Body of pancreas (tissue), 4 donors: ENCODE measurements at regions not wholly inside any gene's neighbourhood (a gene's known extent, or its start where the extent isn't known, plus 50 kb on each side); places are given as distances from the start of the nearest gene placed in this dataset.

Experiments
- ATAC-seq: fragments of 150-250 bp; one replicate; pipeline ENCODE4 v1.9.1; 2016
- DNase-seq, 4 donors: peaks; one replicate each; pipeline ENCODE4 v3.0.0-alpha.2; 2019
- H3K27ac ChIP-seq, 4 donors: fragments of 200-600 bp; sonication (generic); 1 replicate in 3 of 4; 2 replicates in 1 of 4; pipeline versions ENCODE4 v1.5.1 to v1.6.1; 2016 to 2019; ENCODE audit warnings: mild to moderate bottlenecking in 1 of 4, mixed read lengths in 1 of 4, moderate library complexity in 1 of 4
- H3K27me3 ChIP-seq, 2 donors: fragments of 200-600 bp; sonication (generic); one replicate each; pipeline ENCODE4 v1.6.0; 2016; ENCODE audit warnings: mild to moderate bottlenecking in 1 of 2
- H3K36me3 ChIP-seq, 2 donors: fragments of 200-600 bp; sonication (generic); replicated peaks in 1 of 2; 2 replicates each; pipeline ENCODE4 v1.5.1; 2016; ENCODE audit warnings: low read depth in 2 of 2; ENCODE audit not compliant: insufficient read depth in 1 of 2
- H3K4me1 ChIP-seq: fragments of 200-600 bp; sonication (generic); one replicate; pipeline ENCODE4 v1.6.0; 2016
- H3K4me3 ChIP-seq, 2 donors: fragments of 200-600 bp; sonication (generic); 1 replicate in 1 of 2; 2 replicates in 1 of 2; pipeline ENCODE4 v1.5.1; 2016 to 2019
- H3K9me3 ChIP-seq, 3 donors: fragments of 200-600 bp; sonication (generic); 1 replicate in 2 of 3; 2 replicates in 1 of 3; pipeline ENCODE4 v1.5.1; 2016
- POLR2A ChIP-seq, 3 donors: fragments of 450-650 bp; IDR thresholded peaks; one replicate each; pipeline ENCODE4 v1.6.1; 2016; ENCODE audit warnings: antibody characterized with exemption in 3 of 3, mild to moderate bottlenecking in 2 of 3
- WGBS, 2 donors: methylation state at CpG; one replicate each; pipeline ENCODE4 v1.1.5; 2017; 5-methylcytosine and 5-hydroxymethylcytosine counted together
- intact Hi-C: fragments of 100-400 bp; cut with DNase I; formaldehyde crosslinking; loops from one replicate; pipeline ENCODE4 v1.15.1; 2023
- TF ChIP-seq, protein P1 (sequence below), 7 experiments: fragments of 450-650 bp in 4 of 7; fragments of 200-600 bp in 3 of 7; sonication (generic) in 3 of 7; IDR thresholded peaks; one replicate each; pipeline ENCODE4 v1.5.1; 2016 to 2019; ENCODE audit warnings: antibody characterized with exemption in 7 of 7

DNA sequence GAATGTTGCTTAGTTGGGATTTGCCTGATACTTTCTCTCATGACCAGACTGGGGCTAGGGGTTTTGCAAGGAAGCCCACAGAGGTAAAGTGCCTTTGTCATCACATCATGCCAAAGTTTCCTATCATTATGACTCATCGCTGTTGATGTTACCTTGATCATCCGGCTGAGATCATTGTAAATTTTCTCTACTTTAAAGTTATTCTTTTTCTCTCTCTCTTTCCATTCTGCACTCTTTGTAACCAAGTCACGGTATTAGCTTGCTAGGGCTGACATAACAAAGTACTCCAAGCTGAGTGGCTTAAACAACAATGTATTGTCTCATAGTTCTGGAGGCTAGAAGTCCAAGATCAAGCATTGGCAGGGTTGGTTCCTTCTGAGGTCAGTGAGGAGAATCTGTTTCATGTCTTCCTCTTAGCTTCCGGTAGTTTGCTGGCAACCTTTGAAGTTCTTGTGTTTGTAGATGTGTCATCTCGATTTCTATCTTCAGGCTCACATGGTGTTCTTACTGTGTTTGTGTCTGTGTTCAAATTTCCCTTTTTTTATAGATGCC lies 113.0 kb downstream of the DTHD1 start:
- 69 to 74% methylated on average over 5 of the region's 5 CpGs for WGBS, 2 donors
- Histone ChIP-seq H3K9me3 (no peaks in the 10 kb centered on the region), H3K4me1 (no peaks in the 10 kb centered on the region), H3K4me3 (no peak overlapping the region), H3K27me3 (no peaks in the 10 kb centered on the region), H3K27ac (no peak overlapping the region), H3K36me3 (no peaks in the 10 kb centered on the region)
- DNase-seq (no peak), ATAC-seq (no peak)
- intact Hi-C loops = no loop called here
- TF ChIP-seq, protein P1, sequence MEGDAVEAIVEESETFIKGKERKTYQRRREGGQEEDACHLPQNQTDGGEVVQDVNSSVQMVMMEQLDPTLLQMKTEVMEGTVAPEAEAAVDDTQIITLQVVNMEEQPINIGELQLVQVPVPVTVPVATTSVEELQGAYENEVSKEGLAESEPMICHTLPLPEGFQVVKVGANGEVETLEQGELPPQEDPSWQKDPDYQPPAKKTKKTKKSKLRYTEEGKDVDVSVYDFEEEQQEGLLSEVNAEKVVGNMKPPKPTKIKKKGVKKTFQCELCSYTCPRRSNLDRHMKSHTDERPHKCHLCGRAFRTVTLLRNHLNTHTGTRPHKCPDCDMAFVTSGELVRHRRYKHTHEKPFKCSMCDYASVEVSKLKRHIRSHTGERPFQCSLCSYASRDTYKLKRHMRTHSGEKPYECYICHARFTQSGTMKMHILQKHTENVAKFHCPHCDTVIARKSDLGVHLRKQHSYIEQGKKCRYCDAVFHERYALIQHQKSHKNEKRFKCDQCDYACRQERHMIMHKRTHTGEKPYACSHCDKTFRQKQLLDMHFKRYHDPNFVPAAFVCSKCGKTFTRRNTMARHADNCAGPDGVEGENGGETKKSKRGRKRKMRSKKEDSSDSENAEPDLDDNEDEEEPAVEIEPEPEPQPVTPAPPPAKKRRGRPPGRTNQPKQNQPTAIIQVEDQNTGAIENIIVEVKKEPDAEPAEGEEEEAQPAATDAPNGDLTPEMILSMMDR (IDR thresholded peaks at IDR 0.05) = no peak
- TF ChIP-seq POLR2A (IDR thresholded peaks at IDR 0.05) = no peak

DNA sequence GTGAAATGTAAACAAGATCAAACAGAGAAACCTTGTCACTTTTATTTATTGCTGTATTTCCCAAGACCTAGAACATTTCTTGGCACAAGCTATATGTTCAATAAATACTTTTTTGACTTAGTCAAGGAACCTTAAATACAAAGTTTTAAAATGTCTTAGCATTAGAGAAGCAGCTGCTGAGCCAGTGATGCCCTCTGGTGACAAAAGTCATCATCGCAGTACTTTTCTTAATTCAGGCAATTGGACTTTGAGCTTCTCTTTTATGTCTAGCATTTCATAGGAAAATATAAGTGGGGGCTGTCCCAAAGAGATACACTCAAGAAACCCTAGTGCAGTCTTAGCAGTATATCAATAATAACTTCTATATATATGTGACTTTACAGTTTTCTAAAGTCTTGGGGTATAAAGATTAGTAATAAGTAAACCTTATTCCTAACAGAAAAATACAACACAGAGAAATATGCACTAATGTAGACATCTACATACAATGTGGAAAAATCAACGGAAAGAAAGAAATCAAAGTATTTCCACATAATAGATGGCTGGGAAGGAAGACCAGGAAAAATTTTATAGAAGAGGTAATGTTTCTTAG lies 118.4 kb downstream of the DTHD1 start:
- H3K4me1 ChIP-seq = no peaks in the 10 kb centered on the region
- no peak overlapping the region for H3K27ac ChIP-seq
- intact Hi-C loops = no loop called here
- TF ChIP-seq, protein P1 (IDR thresholded peaks at IDR 0.05) = peak; percentile 51 to 79 (median 71)
- no peak for TF ChIP-seq POLR2A (IDR thresholded peaks at IDR 0.05)
- peak; percentile 55 for ATAC-seq
- no peaks in the 10 kb centered on the region for H3K27me3 ChIP-seq
- no peaks in the 10 kb centered on the region for H3K9me3 ChIP-seq
- H3K36me3 ChIP-seq = no peaks in the 10 kb centered on the region
- peak; percentile 26 to 47 (median 34) for DNase-seq
- no peak overlapping the region for H3K4me3 ChIP-seq
- 13 to 14% methylated on average over 2 of the region's 2 CpGs for WGBS, 2 donors

- WGBS, 2 donors = 75 to 82% methylated on average over 9 of the region's 9 CpGs
- H3K4me1 ChIP-seq = no peaks in the 10 kb centered on the region
- intact Hi-C loops = no loop called here
These were observed 120.8 kb downstream of the DTHD1 start for GRCh38 chr4:36402008-36402758.

DNA sequence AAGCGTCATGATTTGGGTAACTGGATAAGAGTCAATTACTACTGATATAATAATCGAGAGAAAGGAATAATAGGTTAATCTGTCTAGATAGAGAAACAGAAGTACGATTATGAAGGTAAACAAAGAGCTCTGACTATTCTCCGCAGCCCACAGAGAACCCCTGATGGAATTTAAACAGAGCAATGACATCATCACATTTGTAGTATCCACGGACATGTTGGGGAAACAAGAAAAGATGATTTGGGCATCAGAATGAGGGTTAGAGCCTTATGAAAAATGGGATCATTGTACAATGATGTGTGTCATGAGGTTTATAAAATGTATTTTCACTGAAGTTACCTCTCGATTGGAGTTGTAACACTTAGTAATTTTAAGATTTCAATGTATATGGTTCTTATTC lies 129.9 kb downstream of the DTHD1 start:
- Histone ChIP-seq H3K4me3 (no peak overlapping the region), H3K36me3 (no peaks in the 10 kb centered on the region), H3K4me1 (no peaks in the 10 kb centered on the region), H3K27ac (no peak overlapping the region), H3K9me3 (no peaks in the 10 kb centered on the region), H3K27me3 (no peaks in the 10 kb centered on the region)
- 39 to 46% methylated on average over 6 of the region's 6 CpGs for WGBS, 2 donors
- TF ChIP-seq, protein P1 (IDR thresholded peaks at IDR 0.05) = no peak
- no peak for TF ChIP-seq POLR2A (IDR thresholded peaks at IDR 0.05)
- DNase-seq (no peak), ATAC-seq (no peak)
- intact Hi-C loops = no loop called here

More at GRCh38 chr4:36402008-36402758, 120.8 kb downstream of the DTHD1 start:
- TF ChIP-seq, protein P1 (IDR thresholded peaks at IDR 0.05) = no peak
- no peak for TF ChIP-seq POLR2A (IDR thresholded peaks at IDR 0.05)
- H3K9me3 ChIP-seq = no peaks in the 10 kb centered on the region
- no peak overlapping the region for H3K4me3 ChIP-seq
- no peaks in the 10 kb centered on the region for H3K27me3 ChIP-seq
- H3K27ac ChIP-seq = no peak overlapping the region
- ATAC-seq = no peak
- H3K36me3 ChIP-seq = no peaks in the 10 kb centered on the region
- DNase-seq = no peak
